Upper lobe of right lung (tissue), 1 donor: ENCODE measurements at regions not wholly inside any gene's neighbourhood (a gene's known extent, or its start where the extent isn't known, plus 50 kb on each side); places are given as distances from the start of the nearest gene placed in this dataset.

Experiments
- ATAC-seq: fragments of 200-7000 bp; cut with Tn5 transposase; one replicate; pipeline ENCODE4 v1.9.1; 2020; ENCODE audit warnings: mild to moderate bottlenecking, moderate library complexity
- DNase-seq: peaks from one replicate; pipeline ENCODE4 v3.0.0-alpha.2; 2020
- H3K27ac ChIP-seq: fragments of 200-600 bp; one replicate; pipeline ENCODE4 v1.8.0; 2022
- H3K27me3 ChIP-seq: fragments of 200-600 bp; one replicate; pipeline ENCODE4 v1.8.0; 2022; ENCODE audit warnings: mild to moderate bottlenecking
- H3K36me3 ChIP-seq: fragments of 200-600 bp; one replicate; pipeline ENCODE4 v1.8.0; 2022
- H3K4me1 ChIP-seq: fragments of 200-600 bp; one replicate; pipeline ENCODE4 v1.8.0; 2022
- H3K4me3 ChIP-seq: fragments of 200-600 bp; one replicate; pipeline ENCODE4 v1.8.0; 2022; ENCODE audit warnings: mild to moderate bottlenecking
- H3K9me3 ChIP-seq: fragments of 200-600 bp; one replicate; pipeline ENCODE4 v1.8.0; 2022
- intact Hi-C: fragments of 100-400 bp; cut with DNase I; formaldehyde crosslinking; loops from one replicate; pipeline ENCODE4 v1.11.0; 2022
- TF ChIP-seq, protein P1 (sequence below): fragments of 200-600 bp; IDR thresholded peaks from one replicate; pipeline ENCODE4 v1.8.0; 2022; ENCODE audit warnings: antibody characterized with exemption
- donor health status: DM: no; HTN: yes; CAD: no; lungs with severe emphysema.

DNA sequence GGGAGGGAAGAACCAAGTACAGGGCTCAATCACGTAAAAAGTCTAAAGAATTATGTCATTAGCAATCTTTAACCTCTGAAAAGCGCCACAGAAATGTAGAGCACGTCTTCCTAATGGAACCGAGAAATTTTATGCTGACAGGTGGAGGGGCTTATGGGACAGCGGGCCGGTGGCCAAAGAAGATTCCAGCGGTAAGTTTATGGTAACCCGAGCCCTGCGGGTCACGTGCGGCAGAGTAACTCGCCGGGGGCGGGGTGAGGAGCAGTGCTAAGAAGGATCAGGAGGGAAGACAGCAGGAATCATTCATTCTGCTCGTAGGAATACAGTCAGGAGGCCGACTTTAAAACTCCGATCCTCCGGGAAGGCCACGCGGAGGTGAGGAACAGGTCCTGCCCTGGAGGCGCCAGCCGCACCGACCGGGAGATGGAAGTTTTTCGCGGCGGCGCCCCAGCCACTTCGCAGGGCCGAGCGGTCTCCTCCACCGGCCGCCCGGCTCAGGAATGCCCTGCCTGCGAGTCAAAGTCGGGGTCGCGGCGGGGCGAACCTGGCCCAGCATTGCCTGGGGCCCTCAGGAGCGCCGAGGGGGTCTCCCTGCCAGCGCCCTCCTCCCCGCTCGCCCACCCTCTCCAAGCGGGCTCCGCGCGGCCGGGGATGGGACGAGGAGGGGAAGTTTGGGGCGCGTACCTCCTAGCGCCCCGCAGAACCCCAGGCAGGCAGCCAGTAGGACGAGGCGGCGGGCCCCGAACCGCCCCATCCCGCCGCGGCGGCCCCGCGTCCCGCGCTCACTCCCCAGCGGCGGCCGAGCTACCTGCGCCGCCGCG is 101.8 kb downstream of the ESM1 start:
- H3K36me3 ChIP-seq, result no peaks in the 10 kb centered on the region
- no peaks in the 10 kb centered on the region for H3K4me1 ChIP-seq
- ATAC-seq, result peak; percentile 71
- TF ChIP-seq, protein P1, sequence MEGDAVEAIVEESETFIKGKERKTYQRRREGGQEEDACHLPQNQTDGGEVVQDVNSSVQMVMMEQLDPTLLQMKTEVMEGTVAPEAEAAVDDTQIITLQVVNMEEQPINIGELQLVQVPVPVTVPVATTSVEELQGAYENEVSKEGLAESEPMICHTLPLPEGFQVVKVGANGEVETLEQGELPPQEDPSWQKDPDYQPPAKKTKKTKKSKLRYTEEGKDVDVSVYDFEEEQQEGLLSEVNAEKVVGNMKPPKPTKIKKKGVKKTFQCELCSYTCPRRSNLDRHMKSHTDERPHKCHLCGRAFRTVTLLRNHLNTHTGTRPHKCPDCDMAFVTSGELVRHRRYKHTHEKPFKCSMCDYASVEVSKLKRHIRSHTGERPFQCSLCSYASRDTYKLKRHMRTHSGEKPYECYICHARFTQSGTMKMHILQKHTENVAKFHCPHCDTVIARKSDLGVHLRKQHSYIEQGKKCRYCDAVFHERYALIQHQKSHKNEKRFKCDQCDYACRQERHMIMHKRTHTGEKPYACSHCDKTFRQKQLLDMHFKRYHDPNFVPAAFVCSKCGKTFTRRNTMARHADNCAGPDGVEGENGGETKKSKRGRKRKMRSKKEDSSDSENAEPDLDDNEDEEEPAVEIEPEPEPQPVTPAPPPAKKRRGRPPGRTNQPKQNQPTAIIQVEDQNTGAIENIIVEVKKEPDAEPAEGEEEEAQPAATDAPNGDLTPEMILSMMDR, result no peak
- H3K9me3 ChIP-seq, result no peaks in the 10 kb centered on the region
- H3K27ac ChIP-seq, result no peak overlapping the region
- intact Hi-C loops, result no loop called here
- peak; percentile 69 for DNase-seq
- peaks cover 14% of the 10 kb centered on the region for H3K27me3 ChIP-seq
- peak overlapping the region; percentile 49 for H3K4me3 ChIP-seq

DNA sequence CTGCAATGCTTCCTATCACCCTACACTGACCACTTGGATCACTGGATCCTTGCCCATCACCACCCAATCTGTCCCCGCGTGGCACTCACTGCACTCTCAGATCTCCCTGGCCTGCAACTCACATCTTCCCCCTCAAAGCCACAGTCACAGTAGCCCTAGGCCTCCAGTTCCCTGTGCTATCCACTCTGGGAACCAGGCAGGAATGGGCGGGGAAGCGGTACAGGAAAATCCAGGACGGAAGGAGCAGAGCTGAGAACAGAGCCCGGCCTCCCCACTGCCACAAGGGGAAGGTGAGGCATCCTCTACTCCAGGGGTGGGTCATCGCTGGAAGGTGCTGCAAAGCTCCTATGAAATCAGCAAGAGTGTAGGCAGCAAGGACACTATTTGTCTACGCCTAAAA is 102.6 kb downstream of the ESM1 start:
- Histone ChIP-seq H3K4me1 (no peaks in the 10 kb centered on the region), H3K4me3 (no peak overlapping the region), H3K27me3 (peaks cover 14% of the 10 kb centered on the region), H3K27ac (no peak overlapping the region), H3K36me3 (no peaks in the 10 kb centered on the region), H3K9me3 (no peaks in the 10 kb centered on the region)
- DNase-seq (no peak), ATAC-seq (no peak)
- intact Hi-C loops, result no loop called here
- TF ChIP-seq, protein P1, result no peak

DNA sequence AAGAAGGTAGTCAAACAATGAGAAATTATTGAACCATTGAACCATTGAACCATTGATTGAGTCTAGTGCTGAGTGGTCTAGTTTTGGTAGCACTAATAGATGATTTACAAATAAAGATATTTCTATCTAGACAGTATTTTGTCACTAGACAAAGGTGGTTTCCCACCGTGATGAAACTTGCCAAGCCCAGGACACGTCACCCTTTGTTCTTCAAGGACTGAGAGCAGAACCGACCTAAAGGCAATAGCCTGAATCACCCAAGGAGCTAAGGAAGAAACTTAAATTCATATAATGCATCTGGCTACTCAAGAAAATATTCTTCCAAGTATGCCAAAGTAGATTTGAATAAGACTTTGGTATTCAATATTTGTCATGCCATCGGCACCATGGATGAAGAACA is 103.3 kb downstream of the ESM1 start:
- H3K27ac ChIP-seq, result no peak overlapping the region
- TF ChIP-seq, protein P1, result no peak
- H3K4me3 ChIP-seq, result no peak overlapping the region
- ATAC-seq (no peak), DNase-seq (no peak)
- no peaks in the 10 kb centered on the region for H3K9me3 ChIP-seq
- peaks cover 14% of the 10 kb centered on the region for H3K27me3 ChIP-seq
- H3K36me3 ChIP-seq, result no peaks in the 10 kb centered on the region
- H3K4me1 ChIP-seq, result no peaks in the 10 kb centered on the region
- intact Hi-C loops, result no loop called here

DNA sequence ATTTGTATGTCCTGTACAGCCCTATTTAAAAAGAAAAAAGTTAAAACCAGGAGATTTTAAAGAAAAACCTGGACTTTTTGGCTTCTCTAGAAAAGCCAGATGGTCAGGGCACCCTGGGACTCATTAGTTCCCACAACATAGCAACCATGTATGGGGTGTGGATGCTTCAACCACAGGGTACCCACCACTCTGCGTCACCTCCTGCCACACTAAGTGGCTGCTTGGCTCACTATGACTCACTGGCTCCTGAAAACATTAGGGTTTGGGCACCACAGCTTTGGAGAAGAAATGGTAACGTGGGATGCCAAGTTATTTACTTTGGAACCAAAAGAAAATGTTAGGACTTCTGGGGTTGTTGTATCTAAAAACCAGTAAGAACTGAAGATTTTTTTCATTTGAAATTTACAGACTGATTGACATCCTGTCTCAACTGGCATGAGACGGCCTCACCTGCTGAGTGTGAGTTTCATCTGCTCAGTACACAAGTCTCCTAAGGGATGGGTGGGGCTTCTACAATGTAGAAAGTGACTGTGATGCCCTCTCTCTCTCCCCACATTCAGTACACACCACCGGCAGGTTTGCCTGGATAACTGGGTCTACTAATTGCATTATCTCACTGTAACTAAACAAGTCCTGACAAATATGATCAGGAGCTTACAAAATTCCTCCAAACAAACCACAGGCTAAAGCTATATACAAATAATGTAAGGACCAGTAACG is 103.9 kb downstream of the ESM1 start:
- intact Hi-C loops, result no loop called here
- ATAC-seq (no peak), DNase-seq (no peak)
- Histone ChIP-seq H3K27ac (no peak overlapping the region), H3K4me1 (no peaks in the 10 kb centered on the region), H3K9me3 (no peaks in the 10 kb centered on the region), H3K27me3 (peaks cover 14% of the 10 kb centered on the region), H3K4me3 (no peak overlapping the region), H3K36me3 (no peaks in the 10 kb centered on the region)
- TF ChIP-seq, protein P1, result no peak

DNA sequence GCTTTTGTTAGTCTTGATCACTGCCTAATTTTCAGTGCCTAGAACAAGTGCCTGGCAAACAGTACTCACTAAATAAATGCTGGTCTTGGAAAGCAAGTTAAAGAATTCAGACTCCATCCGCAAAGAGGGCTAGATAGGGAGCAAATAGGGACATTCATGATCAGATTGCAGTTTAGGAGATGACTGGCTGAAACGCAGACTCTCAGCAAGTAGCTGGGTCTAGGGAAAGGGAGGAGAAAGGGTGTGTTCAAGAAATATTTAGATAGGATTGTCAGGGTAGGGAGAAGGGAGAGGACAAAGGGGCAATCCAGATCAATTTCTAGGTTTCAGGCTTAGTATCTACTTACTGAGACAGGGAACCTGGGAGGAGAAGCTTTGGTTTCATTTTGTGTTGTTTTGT is 108.4 kb downstream of the ESM1 start:
- intact Hi-C loops, result no loop called here
- Histone ChIP-seq H3K36me3 (no peaks in the 10 kb centered on the region), H3K4me3 (no peak overlapping the region), H3K4me1 (peaks cover 5% of the 10 kb centered on the region), H3K9me3 (no peaks in the 10 kb centered on the region), H3K27me3 (peaks cover 5% of the 10 kb centered on the region), H3K27ac (no peak overlapping the region)
- DNase-seq (no peak), ATAC-seq (no peak)
- TF ChIP-seq, protein P1, result no peak
